ENCODE measurements at regions not wholly inside any gene's neighbourhood (a gene's known extent, or its start where the extent isn't known, plus 50 kb on each side); places are given as distances from the start of the nearest gene placed in this dataset.

DNA sequence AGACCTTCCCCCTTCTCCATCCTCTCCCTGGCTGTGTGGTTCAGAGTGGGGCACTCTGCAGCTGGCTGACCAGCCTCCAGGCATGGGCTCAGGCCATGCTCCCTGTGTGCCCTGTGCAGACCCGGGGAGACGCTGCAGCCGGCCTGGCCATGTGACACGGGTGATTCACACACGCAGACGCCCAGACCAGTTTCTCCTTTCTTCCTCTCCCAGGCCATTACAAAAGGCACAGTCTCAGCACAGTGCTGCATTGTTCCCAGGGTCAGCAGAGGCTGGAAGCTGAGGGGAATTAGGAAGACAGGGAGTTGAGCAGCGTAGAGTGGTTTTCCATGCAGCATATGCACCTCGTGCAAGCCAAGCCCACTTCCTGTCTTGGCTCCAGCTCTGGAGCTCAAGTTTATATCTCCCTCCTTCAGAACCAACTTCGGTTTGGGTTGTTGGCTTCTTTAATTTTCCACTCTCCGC is 288.5 kb downstream of the TNS1 start:
- TF ChIP-seq, protein P1, sequence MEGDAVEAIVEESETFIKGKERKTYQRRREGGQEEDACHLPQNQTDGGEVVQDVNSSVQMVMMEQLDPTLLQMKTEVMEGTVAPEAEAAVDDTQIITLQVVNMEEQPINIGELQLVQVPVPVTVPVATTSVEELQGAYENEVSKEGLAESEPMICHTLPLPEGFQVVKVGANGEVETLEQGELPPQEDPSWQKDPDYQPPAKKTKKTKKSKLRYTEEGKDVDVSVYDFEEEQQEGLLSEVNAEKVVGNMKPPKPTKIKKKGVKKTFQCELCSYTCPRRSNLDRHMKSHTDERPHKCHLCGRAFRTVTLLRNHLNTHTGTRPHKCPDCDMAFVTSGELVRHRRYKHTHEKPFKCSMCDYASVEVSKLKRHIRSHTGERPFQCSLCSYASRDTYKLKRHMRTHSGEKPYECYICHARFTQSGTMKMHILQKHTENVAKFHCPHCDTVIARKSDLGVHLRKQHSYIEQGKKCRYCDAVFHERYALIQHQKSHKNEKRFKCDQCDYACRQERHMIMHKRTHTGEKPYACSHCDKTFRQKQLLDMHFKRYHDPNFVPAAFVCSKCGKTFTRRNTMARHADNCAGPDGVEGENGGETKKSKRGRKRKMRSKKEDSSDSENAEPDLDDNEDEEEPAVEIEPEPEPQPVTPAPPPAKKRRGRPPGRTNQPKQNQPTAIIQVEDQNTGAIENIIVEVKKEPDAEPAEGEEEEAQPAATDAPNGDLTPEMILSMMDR (IDR thresholded peaks at IDR 0.05): no peak
- no peak for TF ChIP-seq POLR2A (IDR thresholded peaks at IDR 0.05)

Measured in body of pancreas (tissue), 4 donors.